Upper lobe of left lung (tissue), 6 donors: ENCODE measurements at regions not wholly inside any gene's neighbourhood (a gene's known extent, or its start where the extent isn't known, plus 50 kb on each side); places are given as distances from the start of the nearest gene placed in this dataset.

ENCODE experiments used
- ATAC-seq, 2 donors: fragments of 200-7000 bp; cut with Tn5 transposase; one replicate each; pipeline ENCODE4 v1.9.1; 2022; ENCODE audit warnings: mild to moderate bottlenecking in 2 of 2, moderate library complexity in 2 of 2; ENCODE audit not compliant: low FRiP score in 2 of 2
- DNase-seq, 2 donors: peaks; one replicate each; pipeline ENCODE4 v3.0.0-alpha.2; 2019 to 2020
- H3K27ac ChIP-seq, 4 donors: fragments of 200-600 bp; sonication (generic); one replicate each; pipeline ENCODE4 v1.5.1; 2016 to 2019
- H3K27me3 ChIP-seq, 4 donors: fragments of 200-600 bp; sonication (generic); one replicate each; pipeline ENCODE4 v1.5.1; 2017 to 2019
- H3K36me3 ChIP-seq, 4 donors: fragments of 200-600 bp; sonication (generic); one replicate each; pipeline ENCODE4 v1.5.1; 2016 to 2019
- H3K4me1 ChIP-seq, 4 donors: fragments of 200-600 bp; sonication (generic); one replicate each; pipeline ENCODE4 v1.5.1; 2018 to 2019
- H3K4me3 ChIP-seq, 4 donors: fragments of 200-600 bp; sonication (generic); one replicate each; pipeline ENCODE4 v1.5.1; 2017 to 2019; ENCODE audit warnings: mild to moderate bottlenecking in 2 of 4, moderate library complexity in 1 of 4
- H3K9me3 ChIP-seq, 4 donors: fragments of 200-600 bp; sonication (generic); one replicate each; pipeline ENCODE4 v1.5.1; 2018 to 2019
- EP300 ChIP-seq, 4 donors: sonication (generic); formaldehyde crosslinking; IDR thresholded peaks; one replicate each; pipeline ENCODE4 v1.5.1; 2017; ENCODE audit warnings: antibody characterized with exemption in 4 of 4, control low read depth in 2 of 4
- POLR2A ChIP-seq, 4 donors: fragments of 450-650 bp; IDR thresholded peaks; one replicate each; pipeline ENCODE4 v1.5.1; 2016 to 2017; ENCODE audit warnings: antibody characterized with exemption in 4 of 4, mild to moderate bottlenecking in 2 of 4
- POLR2AphosphoS5 ChIP-seq, 2 donors: sonication (generic); formaldehyde crosslinking; IDR thresholded peaks; one replicate each; pipeline ENCODE4 v1.5.1; 2017; ENCODE audit warnings: antibody characterized with exemption in 2 of 2
- WGBS, 2 donors: methylation state at CpG; one replicate each; pipeline ENCODE4 v1.1.5; 2017 to 2018; 5-methylcytosine and 5-hydroxymethylcytosine counted together
- TF ChIP-seq, protein P1 (sequence below), 6 experiments: fragments of 450-650 bp in 4 of 6; fragments of 200-600 bp in 2 of 6; sonication (generic) in 2 of 6; IDR thresholded peaks; one replicate each; pipeline ENCODE4 v1.5.1; 2016 to 2019; ENCODE audit warnings: antibody characterized with exemption in 6 of 6
- donor health status: DM: no; HTN: no; CAD: no; lungs with moderate emphysema.
- donor health status: DM: no; HTN: yes; CAD: no; lungs with severe emphysema.

- WGBS, 2 donors, result 65 to 84% methylated on average over 2 of the region's 2 CpGs
- Histone ChIP-seq H3K27me3 (no peaks in the 10 kb centered on the region), H3K9me3 (no peaks in the 10 kb centered on the region), H3K4me1 (no peaks in the 10 kb centered on the region), H3K4me3 (no peak overlapping the region), H3K36me3 (no peaks in the 10 kb centered on the region), H3K27ac (no peak overlapping the region)
- TF ChIP-seq POLR2AphosphoS5 (IDR thresholded peaks at IDR 0.05) (no peak), POLR2A (IDR thresholded peaks at IDR 0.05) (no peak), EP300 (IDR thresholded peaks at IDR 0.05) (no peak)
- TF ChIP-seq, protein P1, sequence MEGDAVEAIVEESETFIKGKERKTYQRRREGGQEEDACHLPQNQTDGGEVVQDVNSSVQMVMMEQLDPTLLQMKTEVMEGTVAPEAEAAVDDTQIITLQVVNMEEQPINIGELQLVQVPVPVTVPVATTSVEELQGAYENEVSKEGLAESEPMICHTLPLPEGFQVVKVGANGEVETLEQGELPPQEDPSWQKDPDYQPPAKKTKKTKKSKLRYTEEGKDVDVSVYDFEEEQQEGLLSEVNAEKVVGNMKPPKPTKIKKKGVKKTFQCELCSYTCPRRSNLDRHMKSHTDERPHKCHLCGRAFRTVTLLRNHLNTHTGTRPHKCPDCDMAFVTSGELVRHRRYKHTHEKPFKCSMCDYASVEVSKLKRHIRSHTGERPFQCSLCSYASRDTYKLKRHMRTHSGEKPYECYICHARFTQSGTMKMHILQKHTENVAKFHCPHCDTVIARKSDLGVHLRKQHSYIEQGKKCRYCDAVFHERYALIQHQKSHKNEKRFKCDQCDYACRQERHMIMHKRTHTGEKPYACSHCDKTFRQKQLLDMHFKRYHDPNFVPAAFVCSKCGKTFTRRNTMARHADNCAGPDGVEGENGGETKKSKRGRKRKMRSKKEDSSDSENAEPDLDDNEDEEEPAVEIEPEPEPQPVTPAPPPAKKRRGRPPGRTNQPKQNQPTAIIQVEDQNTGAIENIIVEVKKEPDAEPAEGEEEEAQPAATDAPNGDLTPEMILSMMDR (IDR thresholded peaks at IDR 0.05), result no peak
- ATAC-seq, result no peak
- no peak for DNase-seq
These were observed 418.6 kb downstream of the TUSC7 start for GRCh38 chr3:117128133-117128532.

DNA sequence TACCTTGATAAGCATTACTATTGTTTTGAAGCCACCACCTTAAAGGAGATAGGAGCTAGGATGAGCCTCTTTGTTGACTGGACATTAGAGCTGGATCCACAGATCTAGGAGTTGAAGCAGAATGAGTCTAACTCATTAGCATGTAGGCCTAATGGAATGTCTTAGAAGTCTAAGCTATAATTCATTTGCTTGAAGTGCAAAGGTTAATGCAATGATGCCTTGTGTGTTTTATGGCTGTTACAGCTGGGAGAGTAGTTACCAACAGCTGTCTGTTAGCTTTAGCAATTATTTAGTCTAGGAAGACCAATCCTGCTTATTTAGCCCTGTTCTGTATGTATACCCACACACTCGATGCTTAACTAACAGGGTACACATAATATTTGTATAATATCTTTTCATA, 419.3 kb downstream of the TUSC7 start:
- Histone ChIP-seq H3K4me3 (no peak overlapping the region), H3K4me1 (no peaks in the 10 kb centered on the region), H3K9me3 (no peaks in the 10 kb centered on the region), H3K27ac (no peak overlapping the region), H3K36me3 (no peaks in the 10 kb centered on the region), H3K27me3 (no peaks in the 10 kb centered on the region)
- WGBS, 2 donors, result 71 to 78% methylated on average over 1 of the region's 1 CpG
- ATAC-seq (no peak), DNase-seq (no peak)
- no peak for TF ChIP-seq POLR2A (IDR thresholded peaks at IDR 0.05)
- TF ChIP-seq, protein P1 (IDR thresholded peaks at IDR 0.05), result no peak
- no peak for TF ChIP-seq EP300 (IDR thresholded peaks at IDR 0.05)
- no peak for TF ChIP-seq POLR2AphosphoS5 (IDR thresholded peaks at IDR 0.05)

GRCh38 chr3:117129516-117129915, 419.9 kb downstream of the TUSC7 start:
- H3K36me3 ChIP-seq, result no peaks in the 10 kb centered on the region
- H3K4me1 ChIP-seq, result no peaks in the 10 kb centered on the region
- no peak for DNase-seq
- no peak for TF ChIP-seq POLR2AphosphoS5 (IDR thresholded peaks at IDR 0.05)
- TF ChIP-seq, protein P1 (IDR thresholded peaks at IDR 0.05), result no peak
- TF ChIP-seq EP300 (IDR thresholded peaks at IDR 0.05), result no peak
- H3K27ac ChIP-seq, result no peak overlapping the region
- H3K9me3 ChIP-seq, result no peaks in the 10 kb centered on the region
- no peaks in the 10 kb centered on the region for H3K27me3 ChIP-seq
- no peak for ATAC-seq
- H3K4me3 ChIP-seq, result no peak overlapping the region
- WGBS, 2 donors, result 60 to 66% methylated on average over 5 of the region's 5 CpGs

GRCh38 chr3:117130222-117130621, 420.6 kb downstream of the TUSC7 start:
- Histone ChIP-seq H3K4me1 (no peaks in the 10 kb centered on the region), H3K9me3 (no peaks in the 10 kb centered on the region), H3K27me3 (no peaks in the 10 kb centered on the region), H3K36me3 (no peaks in the 10 kb centered on the region), H3K27ac (no peak overlapping the region), H3K4me3 (no peak overlapping the region)
- TF ChIP-seq EP300 (IDR thresholded peaks at IDR 0.05) (no peak), POLR2A (IDR thresholded peaks at IDR 0.05) (no peak), POLR2AphosphoS5 (IDR thresholded peaks at IDR 0.05) (no peak)
- TF ChIP-seq, protein P1 (IDR thresholded peaks at IDR 0.05), result no peak
- 0% methylated on average over 1 of the region's 1 CpG for WGBS, 2 donors
- no peak for ATAC-seq
- no peak for DNase-seq

GRCh38 chr3:117131259-117131658, 421.7 kb downstream of the TUSC7 start:
- no peak overlapping the region for H3K4me3 ChIP-seq
- DNase-seq (peak; percentile 68 to 69), ATAC-seq (peak; percentile 41 to 61)

More at GRCh38 chr3:117131259-117131658, 421.7 kb downstream of the TUSC7 start:
- TF ChIP-seq POLR2AphosphoS5 (IDR thresholded peaks at IDR 0.05) (no peak), POLR2A (IDR thresholded peaks at IDR 0.05) (no peak), EP300 (IDR thresholded peaks at IDR 0.05) (no peak)
- TF ChIP-seq, protein P1 (IDR thresholded peaks at IDR 0.05), result no peak
- Histone ChIP-seq H3K4me1 (no peaks in the 10 kb centered on the region), H3K27ac (no peak overlapping the region), H3K36me3 (no peaks in the 10 kb centered on the region), H3K9me3 (no peaks in the 10 kb centered on the region), H3K27me3 (no peaks in the 10 kb centered on the region)
- 56 to 57% methylated on average over 8 to 9 of the region's 9 CpGs for WGBS, 2 donors
